ENCODE measurements at regions not wholly inside any gene's neighbourhood (a gene's known extent, or its start where the extent isn't known, plus 50 kb on each side); places are given as distances from the start of the nearest gene placed in this dataset.

GRCh38 chr3:159158213-159158612, 356.4 kb downstream of the MFSD1 start:
- no peak overlapping the region for H3K4me3 ChIP-seq (ENCODE audit: control insufficient read depth in 2 of 3, extremely low read depth in 1 of 3, insufficient read depth in 2 of 3, low read depth in 1 of 3, low read length in 3 of 3)
- DNase-seq (ENCODE audit: low read depth, low spot score) (peak; percentile 58), FAIRE-seq (no peak)
- no peaks in the 10 kb centered on the region for H3K79me2 ChIP-seq (ENCODE audit: control insufficient read depth, insufficient read depth, low read length)
- H3K36me3 ChIP-seq (ENCODE audit: control insufficient read depth in 2 of 2, extremely low read depth in 1 of 2, insufficient read depth in 2 of 2, low read length in 2 of 2) = no peaks in the 10 kb centered on the region
- H3K4me2 ChIP-seq (ENCODE audit: control insufficient read depth, extremely low read depth, insufficient read depth, low read depth, low read length) = no peak overlapping the region
- no peak overlapping the region for H2AFZ ChIP-seq (ENCODE audit: control insufficient read depth, low read length)
- no peaks in the 10 kb centered on the region for H3K27me3 ChIP-seq (ENCODE audit: control insufficient read depth, extremely low read depth, insufficient read depth, low read length)
- H4K20me1 ChIP-seq (ENCODE audit: control insufficient read depth, extremely low read depth, insufficient read depth, low read length) = no peaks in the 10 kb centered on the region
- dilution Hi-C loops (cut with MboI; ENCODE audit: extremely low pct_ligation_motif_present, low sequenced_read_pairs) = no loop called here
- TF ChIP-seq EZH2 (IDR thresholded peaks at IDR 0.05; ENCODE audit: low read length) = no peak
- TF ChIP-seq CTCF (optimal IDR thresholded peaks at IDR 0.05 in 1 of 3, IDR thresholded peaks at IDR 0.05 in 1 of 3, conservative IDR thresholded peaks at IDR 0.05 in 1 of 3; ENCODE audit: extremely low read depth in 1 of 3, insufficient read depth in 2 of 3, low read length in 3 of 3) = peak in 2 of 3 experiments; percentile 37 to 48
- H3K9me1 ChIP-seq (ENCODE audit: control insufficient read depth, extremely low read depth, insufficient read depth, low read length) = no peaks in the 10 kb centered on the region
- no peaks in the 10 kb centered on the region for H3K4me1 ChIP-seq (ENCODE audit: control insufficient read depth, extremely low read depth, insufficient read depth, low read length)
- H3K9me3 ChIP-seq (ENCODE audit: control insufficient read depth, low read depth, low read length) = no peaks in the 10 kb centered on the region
- H3K9ac ChIP-seq (ENCODE audit: control insufficient read depth, extremely low read depth, insufficient read depth, low read length) = no peak overlapping the region
- no peak overlapping the region for H3K27ac ChIP-seq (ENCODE audit: control insufficient read depth, insufficient read depth, low read length)

GRCh38 chr3:159158801-159159200, 356.9 kb downstream of the MFSD1 start:
- no peak overlapping the region for H3K4me3 ChIP-seq (ENCODE audit: control insufficient read depth in 2 of 3, extremely low read depth in 1 of 3, insufficient read depth in 2 of 3, low read depth in 1 of 3, low read length in 3 of 3)

More at GRCh38 chr3:159158801-159159200, 356.9 kb downstream of the MFSD1 start:
- no peaks in the 10 kb centered on the region for H3K79me2 ChIP-seq (ENCODE audit: control insufficient read depth, insufficient read depth, low read length)
- no peaks in the 10 kb centered on the region for H3K36me3 ChIP-seq (ENCODE audit: control insufficient read depth in 2 of 2, extremely low read depth in 1 of 2, insufficient read depth in 2 of 2, low read length in 2 of 2)
- H3K4me2 ChIP-seq (ENCODE audit: control insufficient read depth, extremely low read depth, insufficient read depth, low read depth, low read length) = no peak overlapping the region
- H3K4me1 ChIP-seq (ENCODE audit: control insufficient read depth, extremely low read depth, insufficient read depth, low read length) = no peaks in the 10 kb centered on the region
- no peak for TF ChIP-seq EZH2 (IDR thresholded peaks at IDR 0.05; ENCODE audit: low read length)
- no peak for TF ChIP-seq CTCF (optimal IDR thresholded peaks at IDR 0.05 in 1 of 3, IDR thresholded peaks at IDR 0.05 in 1 of 3, conservative IDR thresholded peaks at IDR 0.05 in 1 of 3; ENCODE audit: extremely low read depth in 1 of 3, insufficient read depth in 2 of 3, low read length in 3 of 3)
- DNase-seq (ENCODE audit: low read depth, low spot score) (no peak), FAIRE-seq (no peak)
- H3K9me3 ChIP-seq (ENCODE audit: control insufficient read depth, low read depth, low read length) = no peaks in the 10 kb centered on the region
- no peaks in the 10 kb centered on the region for H4K20me1 ChIP-seq (ENCODE audit: control insufficient read depth, extremely low read depth, insufficient read depth, low read length)
- no peaks in the 10 kb centered on the region for H3K27me3 ChIP-seq (ENCODE audit: control insufficient read depth, extremely low read depth, insufficient read depth, low read length)
- dilution Hi-C loops (cut with MboI; ENCODE audit: extremely low pct_ligation_motif_present, low sequenced_read_pairs) = no loop called here
- no peak overlapping the region for H3K9ac ChIP-seq (ENCODE audit: control insufficient read depth, extremely low read depth, insufficient read depth, low read length)
- H3K27ac ChIP-seq (ENCODE audit: control insufficient read depth, insufficient read depth, low read length) = no peak overlapping the region
- H3K9me1 ChIP-seq (ENCODE audit: control insufficient read depth, extremely low read depth, insufficient read depth, low read length) = no peaks in the 10 kb centered on the region
- no peak overlapping the region for H2AFZ ChIP-seq (ENCODE audit: control insufficient read depth, low read length)
